Right atrium auricular region (tissue), 2 donors: ENCODE measurements at regions not wholly inside any gene's neighbourhood (a gene's known extent, or its start where the extent isn't known, plus 50 kb on each side); places are given as distances from the start of the nearest gene placed in this dataset.

Experiments used
- DNase-seq: peaks from one replicate; pipeline ENCODE4 v3.0.0-alpha.2; 2019; ENCODE audit warnings: low spot score
- H3K27ac ChIP-seq, 2 donors: fragments of 200-600 bp; sonication (generic); 1 replicate in 1 of 2; 2 replicates in 1 of 2; pipeline ENCODE4 v1.5.1; 2016 to 2019
- H3K27me3 ChIP-seq, 2 donors: fragments of 200-600 bp; sonication (generic); one replicate each; pipeline versions ENCODE4 v1.5.1 to v1.6.0; 2017 to 2019
- H3K36me3 ChIP-seq: fragments of 200-600 bp; sonication (generic); one replicate; pipeline ENCODE4 v1.5.1; 2016
- H3K4me1 ChIP-seq, 2 donors: fragments of 200-600 bp; sonication (generic); one replicate each; pipeline versions ENCODE4 v1.5.1 to v1.6.0; 2017 to 2019
- H3K4me3 ChIP-seq, 2 donors: fragments of 200-600 bp; sonication (generic); 1 replicate in 1 of 2; 2 replicates in 1 of 2; pipeline ENCODE4 v1.5.1; 2017 to 2019; ENCODE audit warnings: mild to moderate bottlenecking in 1 of 2, moderate library complexity in 1 of 2
- H3K9me3 ChIP-seq, 2 donors: fragments of 200-600 bp; sonication (generic); one replicate each; pipeline ENCODE4 v1.5.1; 2019
- TF ChIP-seq, protein P1 (sequence below), 2 donors: fragments of 200-600 bp; sonication (generic); IDR thresholded peaks; one replicate each; pipeline ENCODE4 v1.5.1; 2019; ENCODE audit warnings: antibody characterized with exemption in 2 of 2

DNA sequence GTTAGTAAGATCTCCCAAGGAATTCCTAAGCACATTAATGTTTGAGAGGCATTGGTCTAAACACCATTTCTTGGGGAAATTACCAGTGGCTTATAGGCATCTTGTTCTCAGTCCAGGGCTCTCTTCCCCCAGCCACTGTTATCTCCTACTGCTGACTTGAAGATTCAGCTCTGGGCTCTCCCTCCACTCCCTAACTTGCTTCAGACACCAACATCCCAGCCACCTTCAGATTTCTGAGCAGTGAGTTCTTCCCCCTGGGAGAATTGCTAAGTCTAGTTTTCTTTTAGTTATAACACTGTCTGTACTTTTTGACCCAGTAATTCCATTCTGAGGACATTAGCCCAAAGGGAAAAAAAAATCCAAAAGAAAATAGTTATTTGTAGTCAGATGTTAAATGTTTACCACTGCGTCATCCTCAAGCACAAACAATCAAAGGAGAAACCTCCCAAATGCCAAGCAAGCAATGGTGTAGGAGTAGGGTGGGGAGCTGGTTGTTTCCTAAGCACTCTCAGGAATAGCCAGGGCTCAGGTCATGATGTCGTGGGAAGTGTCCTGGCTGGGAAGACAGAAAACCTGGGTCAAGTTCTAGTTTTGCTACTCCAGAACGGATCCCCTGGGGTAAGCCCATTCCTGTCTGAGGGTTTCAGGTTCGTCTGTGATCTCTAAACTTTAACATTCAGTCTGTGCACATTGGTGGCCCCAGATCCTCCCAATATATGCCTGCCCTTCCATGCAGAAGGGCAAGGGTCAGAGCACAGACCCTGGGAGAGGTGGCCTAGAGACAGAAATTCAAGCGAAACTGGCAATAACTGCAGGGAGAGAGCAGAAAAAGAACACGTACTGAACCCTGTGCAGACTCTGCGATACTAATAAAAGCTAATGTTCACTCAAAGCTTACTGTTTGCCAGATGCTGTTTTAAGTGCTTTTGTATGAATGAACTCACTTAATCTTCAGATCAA lies 191.1 kb upstream of the FGGY start:
- TF ChIP-seq, protein P1, sequence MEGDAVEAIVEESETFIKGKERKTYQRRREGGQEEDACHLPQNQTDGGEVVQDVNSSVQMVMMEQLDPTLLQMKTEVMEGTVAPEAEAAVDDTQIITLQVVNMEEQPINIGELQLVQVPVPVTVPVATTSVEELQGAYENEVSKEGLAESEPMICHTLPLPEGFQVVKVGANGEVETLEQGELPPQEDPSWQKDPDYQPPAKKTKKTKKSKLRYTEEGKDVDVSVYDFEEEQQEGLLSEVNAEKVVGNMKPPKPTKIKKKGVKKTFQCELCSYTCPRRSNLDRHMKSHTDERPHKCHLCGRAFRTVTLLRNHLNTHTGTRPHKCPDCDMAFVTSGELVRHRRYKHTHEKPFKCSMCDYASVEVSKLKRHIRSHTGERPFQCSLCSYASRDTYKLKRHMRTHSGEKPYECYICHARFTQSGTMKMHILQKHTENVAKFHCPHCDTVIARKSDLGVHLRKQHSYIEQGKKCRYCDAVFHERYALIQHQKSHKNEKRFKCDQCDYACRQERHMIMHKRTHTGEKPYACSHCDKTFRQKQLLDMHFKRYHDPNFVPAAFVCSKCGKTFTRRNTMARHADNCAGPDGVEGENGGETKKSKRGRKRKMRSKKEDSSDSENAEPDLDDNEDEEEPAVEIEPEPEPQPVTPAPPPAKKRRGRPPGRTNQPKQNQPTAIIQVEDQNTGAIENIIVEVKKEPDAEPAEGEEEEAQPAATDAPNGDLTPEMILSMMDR (IDR thresholded peaks at IDR 0.05), result no peak
- Histone ChIP-seq H3K4me3 (no peak overlapping the region), H3K9me3 (no peaks in the 10 kb centered on the region), H3K4me1 (peaks cover 0 to 21% of the 10 kb centered on the region in 2 donors), H3K36me3 (no peaks in the 10 kb centered on the region), H3K27me3 (no peaks in the 10 kb centered on the region), H3K27ac (peak overlapping the region in 1 of 2 donors; percentile 7)
- no peak for DNase-seq

DNA sequence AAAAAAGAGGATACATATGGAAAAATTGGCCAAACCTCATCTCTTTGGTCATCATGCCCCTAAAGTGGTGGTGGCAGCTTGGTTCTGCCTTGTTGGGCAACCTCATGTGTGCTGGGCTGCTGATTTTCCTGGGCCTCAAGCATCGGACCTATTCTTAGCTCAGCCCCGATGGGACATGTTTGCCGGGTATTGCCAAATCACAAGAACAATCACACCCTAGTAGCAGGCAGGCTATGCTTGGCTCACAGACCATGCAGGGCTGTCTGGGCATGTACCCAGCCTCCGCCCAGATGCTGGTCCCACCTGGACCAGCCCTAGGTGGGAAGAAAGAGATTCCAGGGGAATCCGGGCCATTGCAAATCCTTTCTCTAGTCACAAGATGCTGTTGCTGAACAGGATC lies 189.4 kb upstream of the FGGY start:
- TF ChIP-seq, protein P1 (IDR thresholded peaks at IDR 0.05), result no peak
- H3K4me1 ChIP-seq, result peaks cover 0 to 21% of the 10 kb centered on the region in 2 donors
- H3K27ac ChIP-seq, result peak overlapping the region; percentile 56 to 62
- H3K27me3 ChIP-seq, result no peaks in the 10 kb centered on the region
- DNase-seq, result peak; percentile 80
- H3K36me3 ChIP-seq, result no peaks in the 10 kb centered on the region
- H3K4me3 ChIP-seq, result no peak overlapping the region
- H3K9me3 ChIP-seq, result no peaks in the 10 kb centered on the region

DNA sequence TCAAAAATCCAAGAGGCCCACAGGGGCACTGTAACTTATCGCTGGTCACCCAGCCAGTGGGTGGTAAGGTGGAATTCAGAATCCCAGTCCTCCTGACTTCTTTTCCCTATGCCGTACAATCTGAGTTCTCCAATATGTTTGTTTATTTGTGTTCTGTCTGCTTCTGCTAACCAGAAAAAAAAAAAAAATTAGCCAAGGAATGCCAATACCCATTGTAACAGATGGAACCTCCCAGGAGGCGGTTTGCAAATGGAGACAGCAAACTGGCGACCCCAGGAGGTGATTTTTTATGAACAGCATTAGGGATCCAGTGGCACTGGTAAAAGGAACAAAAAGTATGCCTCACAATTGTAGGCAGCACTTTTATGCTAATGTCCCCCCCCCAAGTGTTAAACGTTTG lies 189.0 kb upstream of the FGGY start:
- TF ChIP-seq, protein P1 (IDR thresholded peaks at IDR 0.05), result no peak
- no peaks in the 10 kb centered on the region for H3K36me3 ChIP-seq
- H3K27me3 ChIP-seq, result no peaks in the 10 kb centered on the region
- peaks cover 0 to 21% of the 10 kb centered on the region in 2 donors for H3K4me1 ChIP-seq
- no peak for DNase-seq
- H3K27ac ChIP-seq, result no peak overlapping the region
- no peaks in the 10 kb centered on the region for H3K9me3 ChIP-seq
- H3K4me3 ChIP-seq, result no peak overlapping the region

DNA sequence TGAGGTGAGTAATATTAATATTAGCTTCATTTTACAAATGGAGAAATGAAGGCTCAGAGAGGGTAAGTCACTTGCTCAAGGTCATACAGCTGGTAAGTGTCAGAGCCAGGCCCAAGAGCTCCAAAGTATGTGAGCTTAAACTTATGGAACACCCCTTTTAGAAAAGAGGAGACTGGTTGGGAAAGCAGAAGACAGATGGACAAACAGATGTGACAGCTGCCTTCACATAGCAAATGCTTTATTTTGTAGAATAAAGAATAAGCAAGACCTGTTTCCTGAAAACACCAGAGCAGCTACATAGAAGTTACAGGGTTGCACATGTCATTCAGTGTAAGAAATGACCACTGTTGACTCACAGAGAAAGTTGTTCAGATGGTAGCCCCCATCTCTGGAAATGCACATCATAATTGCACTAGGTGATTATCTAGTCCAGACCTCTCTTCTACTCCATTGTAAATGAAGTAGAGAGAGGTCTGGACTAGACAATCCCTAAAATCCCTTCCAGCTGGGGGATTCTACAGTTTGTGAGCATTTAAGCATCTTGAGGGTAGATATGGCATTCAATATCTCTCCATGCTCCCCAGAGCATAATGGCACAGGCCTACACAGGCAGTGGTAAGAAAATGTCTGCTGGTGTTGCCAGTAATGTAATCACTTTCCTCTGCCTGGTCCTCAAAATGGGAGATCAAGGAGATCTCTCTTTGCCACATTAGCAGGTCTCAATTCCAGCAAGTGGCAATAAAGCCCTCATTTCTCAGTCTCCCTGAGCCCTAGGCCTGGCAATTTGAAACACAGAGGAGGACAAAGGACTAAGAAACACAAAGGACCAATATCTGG lies 188.2 kb upstream of the FGGY start:
- Histone ChIP-seq H3K4me1 (peaks cover 0 to 21% of the 10 kb centered on the region in 2 donors), H3K27me3 (no peaks in the 10 kb centered on the region), H3K9me3 (no peaks in the 10 kb centered on the region), H3K36me3 (no peaks in the 10 kb centered on the region), H3K27ac (no peak overlapping the region), H3K4me3 (no peak overlapping the region)
- TF ChIP-seq, protein P1 (IDR thresholded peaks at IDR 0.05), result no peak
- no peak for DNase-seq

DNA sequence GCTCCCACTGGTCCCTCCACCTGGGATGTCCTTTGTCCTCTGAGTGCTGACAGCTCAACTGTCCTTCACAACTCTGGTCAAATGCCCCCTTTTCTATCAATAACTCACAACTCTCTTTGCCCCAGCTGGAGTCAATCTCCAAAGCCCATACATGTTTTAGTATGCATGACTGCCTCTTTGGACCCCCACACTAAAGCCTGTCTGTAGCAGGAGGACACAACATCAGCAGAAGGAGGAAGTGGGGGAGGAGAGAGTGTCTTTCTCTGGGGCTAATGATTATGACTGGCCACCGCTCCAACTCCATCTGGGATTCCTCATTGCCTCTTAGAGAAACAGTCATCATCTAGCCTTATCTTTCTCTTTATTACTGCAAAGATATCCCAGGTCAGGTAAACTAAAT lies 186.6 kb upstream of the FGGY start:
- TF ChIP-seq, protein P1 (IDR thresholded peaks at IDR 0.05), result no peak
- H3K36me3 ChIP-seq, result no peaks in the 10 kb centered on the region
- no peak for DNase-seq
- no peaks in the 10 kb centered on the region for H3K27me3 ChIP-seq
- peaks cover 0 to 21% of the 10 kb centered on the region in 2 donors for H3K4me1 ChIP-seq
- no peak overlapping the region for H3K27ac ChIP-seq
- no peaks in the 10 kb centered on the region for H3K9me3 ChIP-seq
- H3K4me3 ChIP-seq, result no peak overlapping the region
